Activated CD4-positive, alpha-beta memory T cell treated with anti-CD3 and anti-CD28 coated beads for 36 hours (primary cell): ENCODE measurements at regions not wholly inside any gene's neighbourhood (a gene's known extent, or its start where the extent isn't known, plus 50 kb on each side); places are given as distances from the start of the nearest gene placed in this dataset.
"Not testable (repeated sequence)": the region's sequence is repeated elsewhere in the genome, so short reads cannot be mapped to it uniquely, and the experiment has no call there.

Experiments
- CTCF ChIA-PET: fragments of 350-600 bp; sonication (Branson Sonifier 250); formaldehyde crosslinking; loops from one replicate; lab custom pipeline; 2021; ENCODE audit warnings: antibody characterized with exemption, inconsistent platforms; lab: Charles Lee
- POLR2A ChIA-PET: fragments of 350-600 bp; sonication (Branson Sonifier 250); formaldehyde crosslinking; loops from one replicate; lab custom pipeline; 2021; ENCODE audit warnings: antibody characterized with exemption; lab: Charles Lee
- DNase-seq: peaks from one replicate; pipeline ENCODE4 v3.0.0-alpha.2; 2020
- H3K27ac Mint-ChIP-seq: one replicate; pipeline ENCODE4 v1.8.0; 2021; ENCODE audit warnings: mixed read lengths
- H3K27me3 Mint-ChIP-seq: one replicate; pipeline ENCODE4 v1.8.0; 2021; ENCODE audit warnings: mixed read lengths
- H3K36me3 Mint-ChIP-seq: one replicate; pipeline ENCODE4 v1.8.0; 2021; ENCODE audit warnings: mixed read lengths
- H3K4me1 Mint-ChIP-seq: one replicate; pipeline ENCODE4 v1.8.0; 2021; ENCODE audit warnings: low read depth, mixed read lengths
- H3K4me3 Mint-ChIP-seq: one replicate; pipeline ENCODE4 v1.8.0; 2021; ENCODE audit warnings: mild to moderate bottlenecking, mixed read lengths
- H3K9me3 Mint-ChIP-seq: one replicate; pipeline ENCODE4 v1.8.0; 2021; ENCODE audit warnings: mixed read lengths
- intact Hi-C: fragments of 100-400 bp; cut with micrococcal nuclease; formaldehyde crosslinking; loops from one replicate; pipeline ENCODE4 v1.15.1; 2023

DNA sequence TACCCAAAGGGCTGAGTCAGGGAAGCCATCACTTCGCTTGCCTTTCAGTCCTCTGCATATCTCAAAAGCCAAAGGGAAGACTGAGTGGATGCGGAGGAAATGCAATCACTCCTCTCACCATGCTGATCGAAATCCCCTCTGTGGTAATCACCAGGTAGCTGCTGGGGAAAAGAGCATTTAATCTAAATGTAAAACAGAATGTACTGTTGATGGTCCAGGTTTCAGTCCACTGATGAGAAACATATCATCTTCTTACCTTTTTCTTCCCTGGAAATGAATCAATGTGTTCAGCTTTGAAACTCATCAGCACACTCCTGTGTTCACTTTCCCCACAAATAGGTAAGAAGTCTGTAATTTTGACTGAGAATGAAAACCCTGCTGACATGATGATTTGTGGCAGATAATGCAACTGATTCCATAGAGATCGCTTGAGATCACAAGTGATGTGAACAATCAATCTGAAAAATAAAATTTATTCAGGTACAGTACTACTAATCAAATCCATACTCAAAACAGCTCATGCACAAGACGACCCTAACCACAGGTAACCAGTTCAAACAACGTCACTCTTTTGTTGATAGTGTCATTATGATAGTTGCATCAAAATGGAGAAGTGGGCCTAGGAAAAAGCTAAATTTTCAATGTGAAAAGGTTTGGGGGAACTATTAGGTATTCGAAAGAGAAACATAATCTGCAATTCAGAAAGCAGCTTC is 454.0 kb upstream of the RGMB start:
- CTCF ChIA-PET, result no interaction called here
- Mint-ChIP-seq H3K4me3 (no peak overlapping the region), H3K4me1 (no peaks in the 10 kb centered on the region), H3K9me3 (no peaks in the 10 kb centered on the region), H3K36me3 (no peaks in the 10 kb centered on the region), H3K27ac (no peak overlapping the region), H3K27me3 (no peaks in the 10 kb centered on the region)
- no peak for DNase-seq
- POLR2A ChIA-PET, result no interaction called here
- intact Hi-C loops, result no loop called here

DNA sequence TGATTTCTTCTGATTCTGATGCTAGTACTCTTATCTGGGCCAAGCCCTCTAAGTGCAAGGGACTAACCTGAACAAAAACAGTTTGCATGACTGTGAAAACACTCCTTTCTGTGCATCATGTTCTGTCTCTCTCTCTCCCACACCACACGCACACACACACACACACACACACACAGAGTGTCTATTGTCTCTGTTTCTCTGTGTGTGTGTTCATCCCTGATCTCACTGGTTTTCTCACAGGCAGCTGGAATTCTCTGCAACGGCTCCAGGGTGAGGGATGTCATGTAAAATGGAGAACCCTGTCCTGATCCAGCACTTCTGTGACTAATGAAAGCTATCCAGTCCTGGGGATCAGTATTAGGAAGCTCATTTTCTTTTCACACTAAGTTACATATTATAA is 453.1 kb upstream of the RGMB start:
- CTCF ChIA-PET, result no interaction called here
- POLR2A ChIA-PET, result no interaction called here
- Mint-ChIP-seq H3K4me1 (no peaks in the 10 kb centered on the region), H3K4me3 (no peak overlapping the region), H3K27me3 (no peaks in the 10 kb centered on the region), H3K27ac (no peak overlapping the region), H3K9me3 (no peaks in the 10 kb centered on the region), H3K36me3 (no peaks in the 10 kb centered on the region)
- DNase-seq, result no peak
- intact Hi-C loops, result no loop called here

- Mint-ChIP-seq H3K4me1 (no peaks in the 10 kb centered on the region), H3K9me3 (no peaks in the 10 kb centered on the region), H3K27ac (no peak overlapping the region), H3K4me3 (no peak overlapping the region), H3K36me3 (no peaks in the 10 kb centered on the region), H3K27me3 (no peaks in the 10 kb centered on the region)
- no peak for DNase-seq
- intact Hi-C loops, result no loop called here
- ChIA-PET CTCF (no interaction called here), POLR2A (no interaction called here)
Measured at GRCh38 chr5:98321361-98321760, 452.1 kb upstream of the RGMB start.

GRCh38 chr5:98325187-98325586 is 448.3 kb upstream of the RGMB start:
- intact Hi-C loops, H3K27me3 Mint-ChIP-seq, H3K27ac Mint-ChIP-seq, H3K4me3 Mint-ChIP-seq, H3K4me1 Mint-ChIP-seq, DNase-seq, POLR2A ChIA-PET, CTCF ChIA-PET, H3K9me3 Mint-ChIP-seq, H3K36me3 Mint-ChIP-seq: not testable (repeated sequence)

- no peaks in the 10 kb centered on the region for H3K36me3 Mint-ChIP-seq
- intact Hi-C loops, result no loop called here
- H3K27ac Mint-ChIP-seq, result no peak overlapping the region
- H3K4me3 Mint-ChIP-seq, result no peak overlapping the region
- CTCF ChIA-PET, result no interaction called here
- POLR2A ChIA-PET, result no interaction called here
- H3K4me1 Mint-ChIP-seq, result no peaks in the 10 kb centered on the region
- H3K27me3 Mint-ChIP-seq, result no peaks in the 10 kb centered on the region
- no peak for DNase-seq
- H3K9me3 Mint-ChIP-seq, result no peaks in the 10 kb centered on the region
Measured at GRCh38 chr5:98328015-98328414, 445.4 kb upstream of the RGMB start.

GRCh38 chr5:98330871-98331270 is 442.6 kb upstream of the RGMB start:
- H3K4me3 Mint-ChIP-seq, result no peak overlapping the region
- intact Hi-C loops, result no loop called here
- no peaks in the 10 kb centered on the region for H3K4me1 Mint-ChIP-seq
- ChIA-PET POLR2A (no interaction called here), CTCF (no interaction called here)
- no peaks in the 10 kb centered on the region for H3K9me3 Mint-ChIP-seq
- no peaks in the 10 kb centered on the region for H3K27me3 Mint-ChIP-seq
- DNase-seq, result no peak
- no peaks in the 10 kb centered on the region for H3K36me3 Mint-ChIP-seq
- no peak overlapping the region for H3K27ac Mint-ChIP-seq

- H3K36me3 Mint-ChIP-seq, result no peaks in the 10 kb centered on the region
- H3K9me3 Mint-ChIP-seq, result no peaks in the 10 kb centered on the region
- H3K4me3 Mint-ChIP-seq, result no peak overlapping the region
- intact Hi-C loops, result no loop called here
- H3K27me3 Mint-ChIP-seq, result no peaks in the 10 kb centered on the region
- H3K4me1 Mint-ChIP-seq, result no peaks in the 10 kb centered on the region
- no peak overlapping the region for H3K27ac Mint-ChIP-seq
- POLR2A ChIA-PET, result no interaction called here
- no peak for DNase-seq
- CTCF ChIA-PET, result no interaction called here
Measured at GRCh38 chr5:98333921-98334320, 439.5 kb upstream of the RGMB start.

DNA sequence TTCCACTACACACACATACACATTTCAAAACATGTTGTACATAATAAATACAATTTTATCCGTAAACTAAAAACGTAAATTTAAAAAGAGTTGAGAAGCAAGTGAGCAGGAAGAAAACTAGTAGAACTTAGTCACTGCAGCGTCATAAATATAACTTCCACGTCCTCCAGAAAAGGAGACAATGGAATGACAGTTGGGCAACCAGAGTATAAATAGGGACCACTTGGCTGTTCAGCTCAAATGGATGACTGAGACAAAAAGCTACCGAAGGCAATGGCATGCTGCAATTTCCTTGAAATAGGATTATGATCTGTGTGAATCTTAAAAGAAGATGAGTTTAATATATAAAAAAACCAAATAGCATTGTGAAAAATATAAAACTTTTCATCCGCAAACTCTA is 438.5 kb upstream of the RGMB start:
- H3K27ac Mint-ChIP-seq, result no peak overlapping the region
- H3K27me3 Mint-ChIP-seq, result no peaks in the 10 kb centered on the region
- H3K4me1 Mint-ChIP-seq, result no peaks in the 10 kb centered on the region
- intact Hi-C loops, result no loop called here
- H3K4me3 Mint-ChIP-seq, result no peak overlapping the region
- no peak for DNase-seq
- CTCF ChIA-PET, result no interaction called here
- no peaks in the 10 kb centered on the region for H3K9me3 Mint-ChIP-seq
- POLR2A ChIA-PET, result no interaction called here
- no peaks in the 10 kb centered on the region for H3K36me3 Mint-ChIP-seq

GRCh38 chr5:98339141-98339848 is 434.2 kb upstream of the RGMB start:
- no peak for DNase-seq
- Mint-ChIP-seq H3K36me3 (no peaks in the 10 kb centered on the region), H3K4me1 (no peaks in the 10 kb centered on the region), H3K4me3 (no peak overlapping the region), H3K27ac (no peak overlapping the region), H3K9me3 (no peaks in the 10 kb centered on the region), H3K27me3 (no peaks in the 10 kb centered on the region)
- POLR2A ChIA-PET, result no interaction called here
- CTCF ChIA-PET, result no interaction called here
- intact Hi-C loops, result no loop called here

GRCh38 chr5:98341038-98342032 is 432.1 kb upstream of the RGMB start:
- CTCF ChIA-PET, result no interaction called here

GRCh38 chr5:98342958-98343660 is 430.4 kb upstream of the RGMB start:
- H3K27ac Mint-ChIP-seq, intact Hi-C loops, DNase-seq, H3K9me3 Mint-ChIP-seq, POLR2A ChIA-PET, H3K4me1 Mint-ChIP-seq, H3K4me3 Mint-ChIP-seq, CTCF ChIA-PET, H3K36me3 Mint-ChIP-seq, H3K27me3 Mint-ChIP-seq: not testable (repeated sequence)

More at GRCh38 chr5:98341038-98342032, 432.1 kb upstream of the RGMB start:
- H3K9me3 Mint-ChIP-seq, result no peaks in the 10 kb centered on the region
- intact Hi-C loops, result no loop called here
- no peak for DNase-seq
- H3K4me3 Mint-ChIP-seq, result no peak overlapping the region
- H3K4me1 Mint-ChIP-seq, result no peaks in the 10 kb centered on the region
- no peaks in the 10 kb centered on the region for H3K27me3 Mint-ChIP-seq
- H3K36me3 Mint-ChIP-seq, result no peaks in the 10 kb centered on the region
- H3K27ac Mint-ChIP-seq, result no peak overlapping the region
- POLR2A ChIA-PET, result no interaction called here
